Karpas-422 (cell line): ENCODE measurements at regions not wholly inside any gene's neighbourhood (a gene's known extent, or its start where the extent isn't known, plus 50 kb on each side); places are given as distances from the start of the nearest gene placed in this dataset.

ENCODE experiments used
- DNase-seq: peaks from one replicate; pipeline ENCODE4 v3.0.0-alpha.2; 2015
- H2AFZ ChIP-seq: fragments of 200-600 bp; sonication (generic); 2 replicates; pipeline ENCODE4 v1.6.1; 2014; ENCODE audit warnings: antibody characterized with exemption, low read length, mixed read lengths
- H3K27ac ChIP-seq: fragments of 200-600 bp; sonication (generic); 2 replicates; pipeline ENCODE4 v1.5.1; 2014; ENCODE audit warnings: mild to moderate bottlenecking, low read length, moderate library complexity
- H3K27me3 ChIP-seq: fragments of 200-600 bp; sonication (generic); 2 replicates; pipeline ENCODE4 v1.6.1; 2014; ENCODE audit warnings: low read length, mixed read lengths
- H3K36me3 ChIP-seq: fragments of 200-600 bp; sonication (generic); 2 replicates; pipeline ENCODE4 v1.6.1; 2014; ENCODE audit warnings: low read length, mixed read lengths; ENCODE audit not compliant: insufficient read depth
- H3K4me1 ChIP-seq: fragments of 200-600 bp; sonication (generic); 2 replicates; pipeline ENCODE4 v1.6.1; 2014; ENCODE audit warnings: mild to moderate bottlenecking, low read length, mixed read lengths
- H3K4me2 ChIP-seq: fragments of 200-600 bp; sonication (generic); 2 replicates; pipeline ENCODE4 v1.6.1; 2014; ENCODE audit warnings: low read length, low read depth, mild to moderate bottlenecking; ENCODE audit not compliant: poor library complexity, severe bottlenecking
- H3K4me3 ChIP-seq: fragments of 200-600 bp; sonication (generic); 2 replicates; pipeline ENCODE4 v1.5.1; 2014; ENCODE audit warnings: mild to moderate bottlenecking, antibody characterized with exemption, low read length, mixed read lengths
- H3K79me2 ChIP-seq: fragments of 200-600 bp; sonication (generic); 2 replicates; pipeline ENCODE4 v1.6.1; 2014; ENCODE audit warnings: mild to moderate bottlenecking, low read length, mixed read lengths
- H3K9ac ChIP-seq: fragments of 200-600 bp; sonication (generic); 2 replicates; pipeline ENCODE4 v1.6.0; 2014; ENCODE audit warnings: low read length
- H3K9me2 ChIP-seq: fragments of 200-600 bp; sonication (generic), shearing (Covaris generic); replicated peaks from 2 replicates; pipeline ENCODE4 v1.6.0; 2014; ENCODE audit warnings: mild to moderate bottlenecking, low read length, moderate library complexity; ENCODE audit not compliant: insufficient read depth
- H3K9me3 ChIP-seq: fragments of 300-700, 200-600 bp; sonication (generic); 2 replicates; pipeline ENCODE4 v1.6.1; 2014; ENCODE audit warnings: low read length, mixed read lengths
- H4K20me1 ChIP-seq: fragments of 200-600 bp; sonication (generic); 2 replicates; pipeline ENCODE4 v1.6.1; 2014; ENCODE audit warnings: mild to moderate bottlenecking, antibody characterized with exemption, low read length, low read depth; ENCODE audit not compliant: insufficient read depth

- H3K9ac ChIP-seq = no peak overlapping the region
- H3K4me2 ChIP-seq = no peak overlapping the region
- H3K4me3 ChIP-seq = no peak overlapping the region
- DNase-seq = no peak
- no peaks in the 10 kb centered on the region for H3K9me2 ChIP-seq
- no peaks in the 10 kb centered on the region for H4K20me1 ChIP-seq
- H3K27me3 ChIP-seq = no peaks in the 10 kb centered on the region
- H3K27ac ChIP-seq = no peak overlapping the region
- no peak overlapping the region for H2AFZ ChIP-seq
- no peaks in the 10 kb centered on the region for H3K36me3 ChIP-seq
- H3K79me2 ChIP-seq = no peaks in the 10 kb centered on the region
- peaks cover 9% of the 10 kb centered on the region for H3K9me3 ChIP-seq
- H3K4me1 ChIP-seq = no peaks in the 10 kb centered on the region
Measured at GRCh38 chr13:107993239-107993949, 221.9 kb downstream of the LIG4 start.

GRCh38 chr13:107992542-107992941 is 222.8 kb downstream of the LIG4 start:
- Histone ChIP-seq H3K4me2 (no peak overlapping the region), H3K4me3 (no peak overlapping the region), H3K36me3 (no peaks in the 10 kb centered on the region), H4K20me1 (no peaks in the 10 kb centered on the region), H3K9me2 (no peaks in the 10 kb centered on the region), H3K79me2 (no peaks in the 10 kb centered on the region), H3K9me3 (peaks cover 11% of the 10 kb centered on the region), H3K4me1 (no peaks in the 10 kb centered on the region), H3K9ac (no peak overlapping the region), H2AFZ (no peak overlapping the region), H3K27ac (no peak overlapping the region), H3K27me3 (no peaks in the 10 kb centered on the region)
- DNase-seq = no peak

- Histone ChIP-seq H3K79me2 (no peaks in the 10 kb centered on the region), H3K9me2 (no peaks in the 10 kb centered on the region), H2AFZ (no peak overlapping the region), H3K27me3 (no peaks in the 10 kb centered on the region), H3K4me2 (no peak overlapping the region), H3K4me3 (no peak overlapping the region), H3K36me3 (no peaks in the 10 kb centered on the region), H4K20me1 (no peaks in the 10 kb centered on the region), H3K4me1 (no peaks in the 10 kb centered on the region), H3K9me3 (peaks cover 8% of the 10 kb centered on the region), H3K9ac (no peak overlapping the region), H3K27ac (no peak overlapping the region)
- no peak for DNase-seq
Measured at GRCh38 chr13:107977071-107977574, 238.2 kb downstream of the LIG4 start.

- Histone ChIP-seq H3K9me3 (peaks cover 7% of the 10 kb centered on the region), H3K79me2 (no peaks in the 10 kb centered on the region), H3K4me2 (no peak overlapping the region), H3K4me1 (no peaks in the 10 kb centered on the region), H3K36me3 (no peaks in the 10 kb centered on the region), H3K27me3 (no peaks in the 10 kb centered on the region), H4K20me1 (no peaks in the 10 kb centered on the region), H2AFZ (no peak overlapping the region), H3K9ac (no peak overlapping the region), H3K27ac (no peak overlapping the region), H3K4me3 (no peak overlapping the region), H3K9me2 (no peaks in the 10 kb centered on the region)
- DNase-seq = no peak
Measured at GRCh38 chr13:107976628-107977027, 238.7 kb downstream of the LIG4 start.

GRCh38 chr13:107974409-107974808 is 240.9 kb downstream of the LIG4 start:
- no peaks in the 10 kb centered on the region for H3K36me3 ChIP-seq
- H3K79me2 ChIP-seq = no peaks in the 10 kb centered on the region
- H4K20me1 ChIP-seq = no peaks in the 10 kb centered on the region
- no peak overlapping the region for H2AFZ ChIP-seq
- H3K4me1 ChIP-seq = no peaks in the 10 kb centered on the region
- no peak overlapping the region for H3K27ac ChIP-seq
- no peak overlapping the region for H3K9ac ChIP-seq
- H3K9me3 ChIP-seq = peaks cover 3% of the 10 kb centered on the region
- H3K27me3 ChIP-seq = no peaks in the 10 kb centered on the region
- DNase-seq = no peak
- no peak overlapping the region for H3K4me2 ChIP-seq
- no peaks in the 10 kb centered on the region for H3K9me2 ChIP-seq
- H3K4me3 ChIP-seq = no peak overlapping the region

GRCh38 chr13:107969546-107969945 is 245.8 kb downstream of the LIG4 start:
- Histone ChIP-seq H4K20me1 (no peaks in the 10 kb centered on the region), H3K27me3 (no peaks in the 10 kb centered on the region), H3K4me3 (no peak overlapping the region), H3K9ac (no peak overlapping the region), H3K4me1 (no peaks in the 10 kb centered on the region), H3K36me3 (no peaks in the 10 kb centered on the region), H3K4me2 (no peak overlapping the region), H3K9me2 (no peaks in the 10 kb centered on the region), H3K79me2 (no peaks in the 10 kb centered on the region), H3K9me3 (peaks cover 15% of the 10 kb centered on the region), H3K27ac (no peak overlapping the region), H2AFZ (no peak overlapping the region)
- DNase-seq = no peak

GRCh38 chr13:107968470-107968869 is 246.9 kb downstream of the LIG4 start:
- H3K4me1 ChIP-seq = no peaks in the 10 kb centered on the region
- no peak for DNase-seq

GRCh38 chr13:107964395-107964794 is 250.9 kb downstream of the LIG4 start:
- no peak overlapping the region for H3K4me3 ChIP-seq
- no peaks in the 10 kb centered on the region for H3K4me1 ChIP-seq
- peaks cover 32% of the 10 kb centered on the region for H3K9me3 ChIP-seq
- H3K27me3 ChIP-seq = no peaks in the 10 kb centered on the region
- no peak overlapping the region for H3K4me2 ChIP-seq
- no peaks in the 10 kb centered on the region for H3K79me2 ChIP-seq
- no peaks in the 10 kb centered on the region for H3K36me3 ChIP-seq
- H3K9ac ChIP-seq = no peak overlapping the region
- no peak overlapping the region for H3K27ac ChIP-seq
- H3K9me2 ChIP-seq = no peaks in the 10 kb centered on the region
- no peaks in the 10 kb centered on the region for H4K20me1 ChIP-seq
- H2AFZ ChIP-seq = no peak overlapping the region
- no peak for DNase-seq

More at GRCh38 chr13:107968470-107968869, 246.9 kb downstream of the LIG4 start:
- H3K79me2 ChIP-seq = no peaks in the 10 kb centered on the region
- H3K27ac ChIP-seq = no peak overlapping the region
- no peaks in the 10 kb centered on the region for H3K9me2 ChIP-seq
- H2AFZ ChIP-seq = no peak overlapping the region
- H4K20me1 ChIP-seq = no peaks in the 10 kb centered on the region
- no peak overlapping the region for H3K4me2 ChIP-seq
- H3K9ac ChIP-seq = no peak overlapping the region
- no peak overlapping the region for H3K4me3 ChIP-seq
- no peaks in the 10 kb centered on the region for H3K36me3 ChIP-seq
- no peaks in the 10 kb centered on the region for H3K27me3 ChIP-seq
- H3K9me3 ChIP-seq = peaks cover 20% of the 10 kb centered on the region
